NCI-H2029 (cell line): ENCODE measurements at regions not wholly inside any gene's neighbourhood (a gene's known extent, or its start where the extent isn't known, plus 50 kb on each side); places are given as distances from the start of the nearest gene placed in this dataset.

Experiments
- DNase-seq: peaks from one replicate; lab custom pipeline; 2025; lab: John Stamatoyannopoulos, UW

GRCh38 chr4:184310171-184310567 is 92.5 kb upstream of the ENPP6 start:
- DNase-seq, result no peak

GRCh38 chr4:184309241-184310170 is 91.8 kb upstream of the ENPP6 start:
- DNase-seq, result no peak

- DNase-seq, result no peak
Measured at GRCh38 chr4:184306949-184307348, 89.3 kb upstream of the ENPP6 start.

GRCh38 chr4:184306470-184306869 is 88.8 kb upstream of the ENPP6 start:
- DNase-seq, result no peak

- no peak for DNase-seq
Measured at GRCh38 chr4:184300816-184301215, 83.1 kb upstream of the ENPP6 start.

- DNase-seq, result no peak
Measured at GRCh38 chr4:184298254-184298653, 80.6 kb upstream of the ENPP6 start.

- DNase-seq, result no peak
Measured at GRCh38 chr4:184295206-184295605, 77.5 kb upstream of the ENPP6 start.

GRCh38 chr4:184294606-184295133 is 77.0 kb upstream of the ENPP6 start:
- no peak for DNase-seq

- DNase-seq, result peak; percentile 76
Measured at GRCh38 chr4:184293552-184293951, 75.9 kb upstream of the ENPP6 start.

GRCh38 chr4:184292877-184293276 is 75.2 kb upstream of the ENPP6 start:
- DNase-seq, result peak; percentile 11

- DNase-seq, result no peak
Measured at GRCh38 chr4:184292465-184292867, 74.8 kb upstream of the ENPP6 start.

GRCh38 chr4:184289179-184289535 is 71.5 kb upstream of the ENPP6 start:
- DNase-seq, result no peak

GRCh38 chr4:184288451-184289178 is 70.9 kb upstream of the ENPP6 start:
- DNase-seq, result no peak

GRCh38 chr4:184287697-184288255 is 70.1 kb upstream of the ENPP6 start:
- DNase-seq, result no peak

- no peak for DNase-seq
Measured at GRCh38 chr4:184286358-184286757, 68.7 kb upstream of the ENPP6 start.

- no peak for DNase-seq
Measured at GRCh38 chr4:184284742-184285141, 67.1 kb upstream of the ENPP6 start.

- DNase-seq, result no peak
Measured at GRCh38 chr4:184284336-184284690, 66.6 kb upstream of the ENPP6 start.

- DNase-seq, result no peak
Measured at GRCh38 chr4:184283659-184284335, 66.1 kb upstream of the ENPP6 start.

- peak; percentile 56 for DNase-seq
Measured at GRCh38 chr4:184282895-184283654, 65.4 kb upstream of the ENPP6 start.

GRCh38 chr4:184282251-184282713 is 64.6 kb upstream of the ENPP6 start:
- DNase-seq, result peak; percentile 60
